ENCODE measurements at regions not wholly inside any gene's neighbourhood (a gene's known extent, or its start where the extent isn't known, plus 50 kb on each side); places are given as distances from the start of the nearest gene placed in this dataset.
"Not testable (repeated sequence)": the region's sequence is repeated elsewhere in the genome, so short reads cannot be mapped to it uniquely, and the experiment has no call there.

DNA sequence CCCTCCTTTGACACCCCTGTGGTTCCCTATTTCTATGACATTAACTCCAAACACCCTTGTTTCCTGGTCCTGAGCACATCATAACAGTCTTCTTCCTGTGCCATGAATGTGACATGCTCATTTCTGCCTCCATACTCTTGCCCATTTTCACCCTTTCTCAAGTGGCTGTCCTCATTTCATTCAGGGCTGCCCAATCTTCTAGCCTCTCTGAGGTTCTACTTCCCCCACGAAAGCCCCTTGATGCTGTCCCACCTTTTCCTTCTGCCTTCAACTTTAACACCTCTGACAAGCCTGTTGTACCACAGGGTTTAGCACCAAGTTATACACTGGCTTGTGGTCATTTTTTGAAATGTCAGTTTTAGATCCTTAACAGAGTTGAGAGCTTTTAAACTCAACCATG is 136.2 kb upstream of the BOD1L1 start:
- no peak for DNase-seq (ENCODE audit: low read depth)

DNA sequence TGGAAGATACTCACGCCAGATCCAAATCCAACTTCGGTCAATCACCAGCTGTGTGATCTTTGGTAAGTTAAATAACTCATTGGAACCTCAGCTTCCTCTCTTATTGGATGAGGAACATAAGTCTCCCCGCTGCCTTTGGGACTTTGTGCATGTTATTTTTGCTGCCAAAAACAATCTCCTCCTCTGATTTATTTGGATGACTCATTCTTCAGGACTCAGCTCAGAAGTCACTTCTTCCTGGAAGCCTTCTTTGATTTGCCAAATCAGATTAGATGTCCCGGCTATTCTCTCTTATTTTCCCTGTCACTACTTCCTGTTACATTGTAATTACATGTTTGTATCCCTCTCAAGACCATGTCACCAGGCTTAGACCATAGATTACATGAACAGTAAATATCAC is 138.0 kb upstream of the BOD1L1 start:
- no peak for DNase-seq (ENCODE audit: low read depth)

DNA sequence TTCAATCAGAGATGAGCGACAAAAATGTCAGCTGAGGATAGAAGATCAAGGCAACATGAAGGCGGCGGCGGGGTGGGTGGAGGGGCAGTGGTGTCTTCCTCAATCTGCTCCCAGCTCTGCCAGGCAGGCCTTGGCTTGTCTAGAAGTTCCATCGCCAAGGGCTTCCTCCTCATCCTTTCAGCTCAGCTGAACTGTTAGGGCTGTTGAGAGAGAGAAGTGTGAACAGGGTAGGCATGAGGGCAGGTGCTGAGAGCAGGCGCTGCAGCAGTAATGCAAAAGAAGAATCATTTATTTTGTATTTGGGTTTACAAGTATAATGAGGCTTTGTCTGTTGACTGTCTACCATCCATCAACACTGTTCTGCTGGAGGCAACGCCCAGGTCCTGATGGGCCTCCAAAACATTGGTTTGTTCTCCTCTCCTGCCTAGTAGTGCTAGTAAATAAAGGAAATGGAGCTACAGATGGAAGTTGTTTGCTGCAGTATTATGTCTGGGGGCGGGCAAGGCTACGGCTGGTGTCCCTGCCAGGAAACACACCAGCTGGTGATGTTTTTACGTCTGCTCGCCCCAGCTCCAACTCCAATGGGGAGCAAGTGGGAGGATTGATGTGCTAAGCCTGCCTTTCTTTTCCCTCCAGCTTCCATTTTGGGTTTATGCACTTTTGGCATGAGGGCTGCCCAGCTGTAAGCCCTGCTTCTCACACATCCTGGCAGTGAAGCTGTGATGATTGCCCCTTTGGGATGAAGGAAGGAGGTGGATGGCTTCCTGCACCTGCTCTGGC is 139.4 kb upstream of the BOD1L1 start:
- no peak for DNase-seq (ENCODE audit: low read depth)

DNA sequence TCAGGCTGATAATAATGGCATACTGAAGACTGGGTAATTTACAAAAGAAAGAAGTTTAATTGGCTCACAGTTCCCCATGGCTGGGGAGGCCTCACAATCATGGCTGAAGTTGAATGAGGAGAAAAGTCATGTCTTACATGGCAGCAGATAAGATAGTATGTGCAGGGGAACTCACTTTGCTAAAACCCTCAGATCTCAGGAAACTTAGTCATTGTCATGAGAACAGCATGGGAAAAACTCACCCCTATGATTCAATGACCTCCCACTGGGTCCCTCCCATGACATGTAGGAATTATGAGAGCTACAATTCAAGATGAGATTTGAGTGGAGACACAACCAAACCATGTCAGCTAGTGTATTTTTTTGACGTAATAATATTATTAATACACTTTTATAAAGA is 149.8 kb upstream of the BOD1L1 start:
- DNase-seq (ENCODE audit: low read depth) = no peak

DNA sequence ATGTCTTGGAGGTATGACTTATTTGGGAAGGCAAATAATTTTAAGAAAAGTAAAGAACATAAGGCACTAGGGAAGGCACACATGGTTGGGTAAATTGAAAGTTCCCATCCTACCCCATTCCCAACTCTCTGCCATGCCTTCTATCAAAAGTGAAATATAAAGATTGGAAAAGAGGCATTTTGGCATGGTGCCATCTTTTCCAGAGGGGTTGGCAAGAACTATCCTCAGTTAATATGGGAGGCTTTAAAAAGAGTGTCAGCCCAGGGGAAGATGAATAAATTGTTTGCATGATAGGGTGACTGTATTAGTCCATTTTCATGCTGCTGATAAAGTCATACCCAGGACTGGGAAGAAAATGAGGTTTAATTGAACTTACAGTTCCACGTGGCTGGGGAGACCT is 150.8 kb upstream of the BOD1L1 start:
- no peak for DNase-seq (ENCODE audit: low read depth)

DNA sequence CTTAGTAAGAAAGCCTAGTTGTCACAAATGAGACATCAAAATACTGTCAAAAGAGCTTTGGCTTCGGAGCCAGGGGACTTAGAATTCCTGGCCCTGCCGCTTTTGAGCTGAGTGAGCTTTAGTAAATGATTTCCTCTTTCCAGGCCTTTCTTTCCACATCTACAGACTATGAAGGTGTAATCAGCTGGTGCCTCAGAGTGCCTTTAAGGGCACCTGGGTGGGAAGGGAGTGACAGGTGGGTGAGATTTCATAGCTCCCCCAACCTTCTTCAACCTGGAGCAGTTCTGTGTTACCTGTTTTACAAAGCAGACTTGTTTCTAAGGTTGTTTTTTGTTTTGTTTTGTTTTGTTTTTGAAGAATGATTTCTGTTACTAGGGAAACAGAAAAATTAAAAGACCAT is 154.7 kb upstream of the BOD1L1 start:
- DNase-seq (ENCODE audit: low read depth) = no peak

DNA sequence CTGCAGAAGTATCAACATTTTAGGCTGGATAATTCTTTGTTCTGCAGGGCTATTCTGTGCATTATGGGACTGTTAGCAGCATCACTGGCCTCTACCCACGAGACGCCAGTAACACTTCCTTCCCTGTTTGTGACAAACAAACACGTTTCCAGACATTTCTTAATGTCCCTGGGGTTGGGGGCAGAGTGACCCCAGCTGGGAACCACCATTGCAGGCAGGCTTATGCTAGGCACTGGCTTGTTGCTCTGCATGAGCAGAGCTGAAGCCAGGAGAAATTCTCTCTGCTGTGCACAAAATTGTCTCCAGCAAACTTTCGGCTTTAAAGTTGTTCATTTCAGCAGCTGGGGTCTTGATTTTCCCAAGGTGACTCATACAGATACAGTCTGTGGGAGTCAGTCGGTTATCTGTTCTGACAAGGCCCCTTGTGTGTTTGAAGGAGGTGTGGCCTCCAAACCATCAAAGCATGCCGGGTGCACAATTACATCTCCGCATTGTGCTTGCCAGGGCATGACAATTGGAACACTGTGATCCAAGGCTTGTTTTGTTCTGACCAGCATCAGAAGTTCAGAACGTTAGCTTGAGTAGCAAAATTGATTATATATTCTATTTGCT is 156.4 kb upstream of the BOD1L1 start:
- DNase-seq (ENCODE audit: low read depth) = no peak

DNA sequence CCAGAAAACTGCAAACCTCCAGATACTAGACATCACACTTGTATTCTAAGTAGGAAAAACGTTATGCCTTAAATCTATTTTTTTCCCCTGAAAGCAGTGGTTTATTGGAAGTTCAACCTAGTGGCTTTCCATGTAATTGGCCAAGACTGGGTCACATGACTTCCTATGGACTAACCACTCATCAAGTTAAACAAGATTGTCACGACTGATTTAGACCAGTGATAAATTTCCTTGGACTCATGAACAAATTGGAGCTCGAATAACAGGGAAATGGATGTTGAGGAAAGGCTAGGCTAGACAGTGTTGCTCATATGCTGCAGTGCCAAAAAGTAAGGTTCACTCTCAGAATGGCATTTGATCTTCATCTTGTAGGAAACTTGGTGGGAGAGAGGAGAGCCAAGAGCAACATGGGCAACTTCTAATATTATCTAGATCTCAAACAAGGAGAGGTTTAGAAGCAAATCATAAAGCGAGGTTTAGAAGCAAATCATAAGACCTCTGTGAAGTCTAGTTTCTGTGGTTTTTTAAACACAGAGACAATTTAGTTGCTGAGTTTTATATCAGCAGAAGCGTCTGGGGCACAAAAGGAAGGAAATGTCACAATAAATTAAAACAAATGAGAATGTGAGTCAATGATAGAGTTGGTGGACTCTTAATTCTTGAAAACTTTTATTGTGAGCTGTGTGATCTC is 165.6 kb upstream of the BOD1L1 start:
- DNase-seq (ENCODE audit: low read depth) = no peak

DNA sequence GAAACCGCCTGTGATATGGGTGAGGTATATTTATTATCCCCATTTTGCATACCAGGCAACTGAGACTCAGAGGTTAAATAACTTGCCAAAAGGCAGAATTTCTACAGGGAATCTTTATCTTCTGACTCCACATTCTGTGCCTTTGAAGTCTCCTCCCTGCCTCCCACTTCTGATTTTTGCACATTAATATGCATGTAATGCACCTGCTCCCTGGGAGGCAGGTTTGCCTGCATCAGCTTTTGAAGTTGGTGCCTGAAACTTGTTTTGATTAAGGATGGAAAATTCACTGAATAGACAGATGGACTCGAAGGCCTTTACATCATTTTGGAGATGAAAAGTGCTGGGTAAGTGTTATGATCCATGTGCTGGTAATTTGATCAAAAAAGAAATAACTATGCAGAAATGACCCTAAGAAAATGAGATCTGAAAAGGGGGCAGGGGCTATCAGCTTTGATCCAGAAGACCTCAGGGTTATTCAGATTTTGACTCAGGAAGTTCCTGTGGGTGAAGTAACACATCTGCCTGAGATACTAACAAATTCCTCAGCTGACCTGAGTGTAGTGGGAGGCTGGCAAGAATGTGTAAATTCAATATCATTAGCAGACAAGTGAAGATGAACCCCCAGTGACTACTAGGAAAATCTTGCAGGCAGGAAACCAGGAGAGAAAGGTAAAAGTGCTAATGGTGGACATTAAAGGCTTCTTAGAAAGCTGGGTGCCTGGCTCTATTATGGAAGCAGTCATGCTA is 167.5 kb upstream of the BOD1L1 start:
- no peak for DNase-seq (ENCODE audit: low read depth)

DNA sequence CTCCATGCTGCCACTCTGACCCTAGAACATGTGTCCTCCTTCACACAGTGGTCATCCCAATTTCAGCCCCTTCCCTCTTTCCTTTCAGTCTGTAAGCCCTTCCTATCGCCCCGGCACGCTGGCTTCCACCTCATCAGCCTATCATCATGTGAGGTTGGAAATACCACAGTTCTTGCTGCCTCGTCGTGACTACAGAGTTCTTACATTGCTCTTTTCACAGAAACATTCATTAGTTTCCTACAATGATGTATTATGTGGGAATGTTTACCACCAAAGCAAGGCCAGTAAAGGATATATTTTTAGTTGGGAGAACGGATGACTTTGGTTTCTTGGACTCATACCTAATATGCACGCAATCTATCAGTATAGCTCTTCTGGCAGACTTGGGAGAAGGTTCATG is 169.5 kb upstream of the BOD1L1 start:
- DNase-seq (ENCODE audit: low read depth) = no peak

DNA sequence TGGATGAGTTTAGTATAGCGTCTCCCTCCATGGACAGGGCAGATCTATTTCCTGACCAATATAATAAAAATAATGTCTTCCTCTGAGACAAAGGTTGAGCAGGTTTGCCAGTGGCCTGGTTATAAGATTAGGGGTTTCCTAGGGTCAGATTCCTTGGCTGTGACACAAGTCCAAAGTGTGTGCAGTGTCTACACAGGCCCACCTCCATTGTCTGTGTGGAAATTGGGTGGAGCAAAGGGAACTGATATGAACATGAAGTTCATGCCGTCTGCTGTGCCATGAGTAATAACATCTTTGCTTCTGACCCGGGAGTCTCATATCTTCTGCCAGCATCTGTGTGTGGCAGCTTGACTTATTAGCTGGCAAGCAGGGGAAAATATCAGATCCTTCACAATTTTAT is 187.7 kb upstream of the BOD1L1 start:
- DNase-seq (ENCODE audit: low read depth) = no peak

DNA sequence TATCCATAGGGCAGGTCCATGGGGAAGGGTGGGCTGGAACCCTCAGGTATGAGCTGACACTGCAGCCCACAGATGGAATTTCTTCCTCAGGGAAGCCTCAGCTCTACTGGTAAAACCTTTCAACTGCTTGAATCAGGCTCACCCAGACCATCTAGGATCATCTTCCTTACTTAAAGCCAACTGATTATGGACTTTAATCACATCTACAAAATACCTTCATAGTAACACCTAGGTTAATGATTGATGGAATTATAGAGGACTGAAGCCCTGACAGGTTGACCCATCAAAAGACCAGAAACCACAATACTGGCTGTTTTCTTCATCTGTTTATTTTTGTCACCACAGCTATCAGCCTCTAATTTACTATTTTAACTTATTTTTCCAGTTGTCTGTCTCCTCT is 188.9 kb upstream of the BOD1L1 start:
- DNase-seq (ENCODE audit: low read depth) = no peak

DNA sequence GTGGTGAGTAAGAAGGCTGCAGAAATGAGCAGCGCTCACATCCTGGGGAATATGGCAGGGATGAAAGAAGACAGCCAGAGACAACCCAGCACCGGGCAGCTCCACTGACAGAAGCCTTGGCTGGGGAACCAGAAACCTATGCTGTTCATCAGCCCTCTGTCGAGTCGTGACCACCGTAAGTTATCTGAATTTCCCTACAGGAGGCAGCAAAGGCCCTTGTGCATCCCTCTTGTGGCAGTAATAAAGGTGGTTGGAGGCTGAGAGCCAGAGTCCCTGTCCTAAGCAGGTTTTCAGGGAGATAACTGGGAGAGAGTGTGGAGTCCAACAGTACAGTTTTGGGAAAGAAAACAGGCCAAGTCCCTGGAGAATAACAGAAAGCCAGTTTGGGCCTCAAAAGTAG is 194.0 kb upstream of the BOD1L1 start:
- no peak for DNase-seq (ENCODE audit: low read depth)

DNA sequence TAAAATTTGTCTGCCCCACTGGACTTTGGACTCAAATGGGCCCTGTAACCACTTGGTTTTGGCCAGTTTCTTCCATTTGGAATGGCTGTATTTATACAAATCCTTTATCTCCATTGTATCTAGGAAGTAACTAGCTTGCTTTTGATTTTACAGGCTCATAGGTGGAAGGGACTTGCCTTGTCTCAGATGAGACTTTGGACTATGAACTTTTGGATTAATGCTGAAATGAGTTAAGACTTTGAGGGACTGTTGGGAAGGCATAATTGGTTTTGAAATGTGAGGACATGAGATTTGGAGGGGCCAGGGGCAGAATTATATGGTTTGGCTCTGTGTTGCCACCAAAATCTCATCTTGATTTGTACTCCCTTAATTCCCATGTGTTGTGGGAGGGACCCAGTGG is 198.3 kb upstream of the BOD1L1 start:
- not testable (repeated sequence) for DNase-seq (ENCODE audit: low read depth)

DNA sequence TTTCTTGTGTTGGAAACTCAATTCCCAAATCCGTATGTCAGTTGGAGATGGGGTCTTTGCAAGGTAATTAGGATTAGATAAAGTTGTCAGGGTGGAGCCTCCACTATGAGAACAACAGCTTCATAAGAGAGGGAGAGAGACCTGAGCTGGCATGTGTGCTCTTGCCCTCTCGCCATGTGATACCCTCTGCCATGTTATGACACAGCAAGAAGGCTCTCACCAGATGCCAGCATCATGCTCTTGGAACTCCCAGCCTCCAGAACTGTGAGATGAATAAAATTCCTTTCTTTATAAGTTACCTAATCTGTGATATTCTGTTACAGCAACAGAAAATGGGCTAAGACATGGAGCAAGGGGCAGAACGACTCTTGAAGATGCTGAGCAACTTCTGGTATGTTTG is 201.9 kb upstream of the BOD1L1 start:
- no peak for DNase-seq (ENCODE audit: low read depth)

DNA sequence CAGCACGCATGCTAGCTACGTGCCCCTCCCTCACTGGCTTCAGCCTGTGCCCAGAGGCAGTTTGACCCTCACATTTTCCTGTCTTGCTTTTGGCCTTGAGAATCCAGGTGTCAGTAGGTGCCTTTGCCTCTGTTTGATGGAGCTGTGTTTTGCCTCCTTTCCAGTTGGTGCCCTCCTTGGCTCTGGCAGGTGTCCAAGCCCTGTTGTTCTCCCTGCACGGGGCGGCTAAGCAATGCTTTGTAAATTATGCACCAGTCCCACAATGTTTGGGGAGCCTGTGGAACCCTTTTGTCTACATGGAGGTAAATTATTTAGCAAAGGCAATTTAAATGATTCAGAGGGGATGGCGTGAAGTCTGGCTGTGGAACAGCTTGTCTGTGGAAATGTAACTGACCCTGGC is 202.9 kb upstream of the BOD1L1 start:
- no peak for DNase-seq (ENCODE audit: low read depth)

DNA sequence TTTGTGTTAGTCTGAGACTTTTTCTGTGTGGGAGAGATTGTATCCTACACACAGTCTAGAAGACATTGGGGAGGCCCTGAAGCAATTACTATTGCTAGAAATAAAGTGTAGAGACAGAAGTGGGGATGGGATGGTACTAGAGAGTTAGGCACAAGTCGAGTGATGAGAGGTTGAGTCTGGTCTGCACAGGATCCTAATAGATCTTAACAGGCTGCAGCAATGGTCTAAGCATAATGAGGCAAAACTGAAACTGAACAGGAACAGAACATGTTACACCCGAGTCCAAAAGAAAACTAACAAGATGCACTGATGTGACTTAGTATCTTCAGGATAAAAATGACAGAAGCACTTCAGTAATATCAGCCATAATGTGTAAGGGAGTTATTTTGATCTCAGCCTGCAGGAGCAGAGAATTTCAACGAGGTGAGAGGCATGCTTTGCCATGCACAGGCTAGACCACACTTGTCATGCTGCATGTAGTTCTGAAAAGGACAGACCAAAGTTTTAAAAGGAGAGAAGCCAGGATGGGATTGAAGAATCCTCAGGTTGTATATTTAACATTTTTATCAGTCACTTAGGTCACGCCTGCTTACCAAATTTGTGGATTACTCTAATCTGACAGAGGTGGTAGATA is 205.8 kb upstream of the BOD1L1 start:
- DNase-seq (ENCODE audit: low read depth) = no peak

DNA sequence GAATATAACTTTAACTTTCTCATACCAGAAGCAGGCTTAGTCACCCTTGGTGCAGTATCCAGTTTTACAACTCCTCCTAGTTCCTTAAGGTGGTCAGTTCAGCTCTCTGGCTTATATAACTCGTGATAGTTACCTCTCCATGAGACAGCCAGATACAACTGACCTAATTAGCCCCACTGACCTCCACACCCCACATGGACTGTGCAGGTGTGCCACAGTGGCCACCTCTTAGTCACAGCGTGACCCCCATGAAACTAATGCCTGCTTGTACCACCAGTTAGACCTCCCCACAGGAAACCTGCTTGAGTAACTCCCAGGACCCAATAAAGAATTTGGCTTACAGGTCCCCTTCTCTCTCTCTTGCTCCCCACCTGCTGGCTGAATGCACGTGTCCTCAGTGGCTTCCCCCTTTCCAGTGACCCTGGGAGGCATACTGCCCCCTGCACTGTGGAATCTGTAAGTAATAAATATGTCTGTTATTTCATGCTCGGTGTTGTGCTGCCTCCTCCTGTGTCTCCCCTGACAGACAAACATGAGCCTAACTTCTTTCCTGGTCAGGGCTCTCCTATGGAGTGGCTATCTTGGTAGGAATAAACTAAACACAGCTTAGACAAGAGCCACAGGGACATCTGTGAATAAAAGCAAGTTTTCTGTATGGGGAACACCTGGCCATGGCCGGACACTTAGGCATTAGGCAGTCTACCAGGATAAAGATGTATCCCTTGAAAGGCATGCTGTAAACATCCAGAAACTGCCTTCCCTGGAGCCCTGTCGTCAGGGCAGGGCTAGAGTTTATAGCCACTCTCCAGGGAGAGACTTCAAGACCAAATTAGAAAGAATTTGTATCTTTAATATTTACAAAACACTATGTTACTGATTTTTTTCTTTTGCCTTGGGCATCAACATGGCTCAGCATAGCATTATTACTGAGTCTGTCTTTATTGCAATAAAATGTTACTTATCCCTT is 209.7 kb upstream of the BOD1L1 start:
- no peak for DNase-seq (ENCODE audit: low read depth)

DNA sequence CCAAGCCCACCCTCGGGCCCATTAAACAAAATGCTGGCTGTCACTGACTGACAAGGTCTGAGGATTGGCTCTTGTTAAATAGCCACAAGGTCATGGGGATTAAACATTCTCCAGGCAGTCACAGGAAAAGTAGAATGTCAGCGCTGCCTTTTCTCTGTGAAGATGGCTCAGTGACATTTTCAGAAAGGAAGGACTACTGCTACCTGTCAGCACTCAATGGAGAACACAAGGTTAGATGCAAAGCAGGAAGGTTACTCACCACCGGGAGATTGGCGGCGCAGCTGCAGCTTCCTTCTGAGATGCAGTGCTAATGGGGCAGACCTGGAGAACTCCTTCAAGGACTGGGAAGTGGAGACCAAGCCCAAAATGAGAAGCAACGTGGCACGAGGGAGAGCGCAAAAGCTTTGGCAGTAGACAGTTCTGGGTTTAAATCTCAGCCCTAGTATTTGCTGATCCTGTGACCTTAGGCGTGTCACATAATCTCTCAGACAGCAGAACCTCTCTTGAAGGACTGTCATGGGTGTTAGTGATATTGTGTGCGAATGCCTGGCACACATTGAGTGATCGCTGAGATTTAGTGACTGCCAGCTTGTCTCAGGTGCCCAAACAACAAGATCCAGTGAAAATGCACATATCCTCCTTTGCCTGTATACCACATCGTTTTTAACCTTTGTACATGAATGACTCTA is 213.1 kb upstream of the BOD1L1 start:
- no peak for DNase-seq (ENCODE audit: low read depth)

DNA sequence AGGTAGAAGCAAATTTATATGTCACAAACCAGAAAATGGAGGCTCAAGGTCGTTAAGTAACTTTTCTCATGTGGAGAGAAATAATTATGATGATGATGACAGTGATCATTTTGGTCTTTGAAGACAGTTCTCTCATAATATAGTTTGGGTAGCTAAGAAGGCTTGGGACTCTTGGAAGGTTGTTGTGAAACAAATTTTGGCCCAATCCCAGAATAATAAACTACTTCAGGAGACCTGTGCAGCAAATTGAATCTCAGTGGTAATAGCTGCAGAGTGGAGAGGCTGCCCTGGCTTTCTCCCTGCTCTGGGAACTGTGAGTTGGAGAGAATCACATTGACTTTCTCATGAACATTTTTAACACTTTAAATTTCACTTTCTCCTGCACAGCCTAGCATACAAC is 217.2 kb upstream of the BOD1L1 start:
- no peak for DNase-seq (ENCODE audit: low read depth)

DNA sequence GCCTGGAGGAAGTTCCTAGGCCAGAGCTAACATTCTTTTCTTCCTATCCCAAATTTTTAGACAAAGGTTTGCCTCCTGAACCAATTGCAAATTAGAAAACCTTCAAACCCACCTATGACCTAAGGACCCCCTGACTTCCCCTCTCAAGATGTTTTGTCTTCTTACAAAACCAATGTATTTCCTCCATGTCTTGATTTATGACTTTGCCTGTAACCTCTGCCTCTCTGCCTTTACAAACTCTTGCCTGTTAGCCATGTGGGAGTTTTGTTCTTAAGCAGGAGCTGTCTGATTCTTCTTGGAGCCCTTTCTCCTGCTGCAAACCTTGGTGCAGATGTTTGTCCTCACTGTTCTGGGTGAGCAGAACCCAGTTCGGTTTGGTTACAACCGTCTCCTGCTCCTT is 222.3 kb upstream of the BOD1L1 start:
- no peak for DNase-seq (ENCODE audit: low read depth)

Data from GM04503 (cell line).